22Rv1 (cell line): ENCODE measurements at regions not wholly inside any gene's neighbourhood (a gene's known extent, or its start where the extent isn't known, plus 50 kb on each side); places are given as distances from the start of the nearest gene placed in this dataset.

Source experiments
- H3K27ac ChIP-seq: fragments of 450-650 bp; 2 replicates; pipeline ENCODE4 v1.5.1; 2017
- ZFX ChIP-seq: fragments of 450-650 bp; IDR thresholded peaks from 2 replicates; pipeline ENCODE4 v1.6.1; 2017; ENCODE audit warnings: antibody characterized with exemption, borderline replicate concordance
- TF ChIP-seq, protein P1 (sequence below): fragments of 450-650 bp; IDR thresholded peaks from 2 replicates; pipeline ENCODE4 v1.5.1; 2017; ENCODE audit warnings: mild to moderate bottlenecking

DNA sequence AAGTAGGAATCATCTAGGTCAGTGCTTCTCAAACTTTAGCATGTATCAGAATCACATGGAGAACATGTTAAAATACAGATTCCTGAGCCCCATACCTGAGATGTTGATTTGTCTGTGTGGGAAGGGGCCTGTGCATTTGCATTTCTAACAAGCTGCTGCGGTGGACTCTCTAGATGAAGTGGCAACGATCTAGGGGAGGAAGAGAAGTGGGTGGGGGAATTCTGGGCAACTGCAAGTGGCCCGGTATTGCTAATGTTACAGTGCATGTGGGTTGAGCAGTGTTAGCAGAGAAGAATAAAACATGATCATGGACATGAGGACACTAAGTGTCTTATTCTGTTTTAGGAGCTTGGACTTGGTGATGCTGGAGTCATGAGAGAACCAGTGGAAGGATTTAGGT is 329.0 kb downstream of the OLFM4 start:
- TF ChIP-seq, protein P1, sequence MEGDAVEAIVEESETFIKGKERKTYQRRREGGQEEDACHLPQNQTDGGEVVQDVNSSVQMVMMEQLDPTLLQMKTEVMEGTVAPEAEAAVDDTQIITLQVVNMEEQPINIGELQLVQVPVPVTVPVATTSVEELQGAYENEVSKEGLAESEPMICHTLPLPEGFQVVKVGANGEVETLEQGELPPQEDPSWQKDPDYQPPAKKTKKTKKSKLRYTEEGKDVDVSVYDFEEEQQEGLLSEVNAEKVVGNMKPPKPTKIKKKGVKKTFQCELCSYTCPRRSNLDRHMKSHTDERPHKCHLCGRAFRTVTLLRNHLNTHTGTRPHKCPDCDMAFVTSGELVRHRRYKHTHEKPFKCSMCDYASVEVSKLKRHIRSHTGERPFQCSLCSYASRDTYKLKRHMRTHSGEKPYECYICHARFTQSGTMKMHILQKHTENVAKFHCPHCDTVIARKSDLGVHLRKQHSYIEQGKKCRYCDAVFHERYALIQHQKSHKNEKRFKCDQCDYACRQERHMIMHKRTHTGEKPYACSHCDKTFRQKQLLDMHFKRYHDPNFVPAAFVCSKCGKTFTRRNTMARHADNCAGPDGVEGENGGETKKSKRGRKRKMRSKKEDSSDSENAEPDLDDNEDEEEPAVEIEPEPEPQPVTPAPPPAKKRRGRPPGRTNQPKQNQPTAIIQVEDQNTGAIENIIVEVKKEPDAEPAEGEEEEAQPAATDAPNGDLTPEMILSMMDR = no peak
- TF ChIP-seq ZFX = no peak
- H3K27ac ChIP-seq = no peak overlapping the region

DNA sequence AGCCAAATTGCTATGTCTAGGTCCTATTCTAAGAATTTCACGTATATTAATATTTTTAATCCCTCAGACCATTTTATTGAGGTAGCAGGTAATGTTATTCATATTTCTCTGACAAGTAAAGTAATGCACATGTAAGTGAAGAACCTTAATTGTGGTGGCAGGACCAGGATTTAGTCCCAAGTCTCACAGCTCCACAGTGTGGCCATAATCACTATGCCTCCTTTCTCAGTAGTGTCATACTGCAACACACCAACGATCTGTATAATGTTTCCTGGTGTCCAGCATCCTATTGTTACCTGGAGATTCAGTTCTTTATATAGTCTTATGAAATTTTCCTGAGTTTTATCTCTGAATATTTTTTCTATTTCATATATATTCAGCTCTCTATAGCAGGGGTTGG is 340.3 kb downstream of the OLFM4 start:
- TF ChIP-seq, protein P1 = no peak
- TF ChIP-seq ZFX = no peak
- H3K27ac ChIP-seq = no peak overlapping the region

GRCh38 chr13:53379485-53379884 is 350.9 kb downstream of the OLFM4 start:
- no peak overlapping the region for H3K27ac ChIP-seq
- no peak for TF ChIP-seq ZFX
- TF ChIP-seq, protein P1 = no peak

DNA sequence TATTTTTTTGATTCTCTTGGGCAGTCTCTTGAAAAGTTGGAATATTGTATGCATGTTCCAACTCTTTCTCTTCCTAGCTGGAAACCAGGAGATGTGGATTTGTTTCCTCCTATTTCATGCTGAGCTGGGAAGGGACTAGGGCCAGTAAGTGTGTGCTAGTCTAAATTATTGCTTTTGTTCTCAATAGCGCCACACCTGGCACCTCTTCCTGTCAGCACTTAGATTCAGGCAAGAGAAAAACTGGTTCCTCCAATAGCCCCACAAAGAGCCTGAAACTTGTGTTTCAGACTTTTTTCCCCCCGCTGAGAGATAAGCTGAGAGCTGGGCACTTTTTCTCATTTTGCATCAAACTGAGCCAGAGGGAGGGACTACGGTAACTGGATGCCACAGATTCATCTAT is 353.4 kb downstream of the OLFM4 start:
- no peak overlapping the region for H3K27ac ChIP-seq
- TF ChIP-seq, protein P1 = 0 out of 2 replicates have a peak, but pooled peaks have one; percentile 9
- TF ChIP-seq ZFX = no peak

DNA sequence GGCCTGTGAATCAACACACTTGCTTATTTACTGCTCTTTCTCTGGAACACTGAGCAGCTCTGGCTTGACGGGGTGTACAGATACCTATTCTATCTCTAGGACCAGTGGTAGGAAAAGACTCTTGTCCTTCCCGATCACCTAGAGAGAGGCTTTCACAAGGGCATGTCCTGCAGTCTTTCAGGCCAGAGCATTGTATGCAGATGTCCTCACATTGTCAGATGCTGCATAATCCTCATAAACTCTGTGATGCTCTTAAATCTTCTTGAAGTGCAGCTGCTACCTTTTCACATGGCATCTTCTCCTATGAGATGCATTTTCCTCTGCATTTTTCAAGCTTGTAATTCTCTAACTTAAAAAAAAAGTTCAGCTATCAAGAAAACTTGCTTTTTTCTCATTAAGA is 369.4 kb downstream of the OLFM4 start:
- TF ChIP-seq, protein P1 = no peak
- TF ChIP-seq ZFX = no peak
- no peak overlapping the region for H3K27ac ChIP-seq

GRCh38 chr13:53405616-53406015 is 377.0 kb downstream of the OLFM4 start:
- no peak overlapping the region for H3K27ac ChIP-seq
- TF ChIP-seq, protein P1 = peak; percentile 9; the same call in 1 of the 2 replicates
- TF ChIP-seq ZFX = no peak

DNA sequence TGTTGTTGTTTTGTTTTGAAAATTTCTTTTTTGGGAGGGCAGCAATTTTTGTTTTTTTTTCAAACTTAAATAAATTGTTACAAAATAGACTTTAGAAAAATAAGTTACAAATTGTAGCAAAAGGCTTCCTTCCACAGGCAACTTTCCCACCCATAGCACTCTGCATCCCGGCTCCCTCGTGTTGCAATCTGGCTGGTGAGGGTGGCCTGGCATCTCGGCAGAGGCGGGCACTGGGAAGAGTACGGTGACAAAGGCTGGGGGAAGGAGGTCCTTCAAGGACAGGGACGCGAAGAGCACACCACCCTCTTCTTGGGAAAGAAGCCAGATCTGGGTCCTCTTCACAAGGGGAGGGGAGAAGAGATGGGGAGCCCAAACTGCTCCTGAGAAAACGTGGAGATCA is 379.7 kb downstream of the OLFM4 start:
- TF ChIP-seq ZFX = no peak
- TF ChIP-seq, protein P1 = no peak
- H3K27ac ChIP-seq = no peak overlapping the region
